ENCODE measurements at regions not wholly inside any gene's neighbourhood (a gene's known extent, or its start where the extent isn't known, plus 50 kb on each side); places are given as distances from the start of the nearest gene placed in this dataset.

GRCh38 chr11:28834877-28835276 lies 726.7 kb downstream of the METTL15 start:
- no peak for TF ChIP-seq CTCF (conservative IDR thresholded peaks at IDR 0.05; ENCODE audit: low read length)
- TF ChIP-seq EZH2phosphoT487 (IDR thresholded peaks at IDR 0.05; ENCODE audit: borderline replicate concordance), result no peak

Data from Loucy (cell line).